ENCODE measurements at regions not wholly inside any gene's neighbourhood (a gene's known extent, or its start where the extent isn't known, plus 50 kb on each side); places are given as distances from the start of the nearest gene placed in this dataset.
A peak's percentile ranks its signal among the peaks of the same experiment; 100 is the strongest.
"Not testable (repeated sequence)": the region's sequence is repeated elsewhere in the genome, so short reads cannot be mapped to it uniquely, and the experiment has no call there.

- DNase-seq: peak; percentile 21 to 23
Observed at GRCh38 chr4:60865273-60865672, 334.9 kb upstream of the ADGRL3 start.

GRCh38 chr4:60868232-60868960 lies 331.7 kb upstream of the ADGRL3 start:
- DNase-seq: no peak

GRCh38 chr4:60879135-60879701 lies 320.9 kb upstream of the ADGRL3 start:
- DNase-seq: no peak

GRCh38 chr4:60884587-60884986 lies 315.5 kb upstream of the ADGRL3 start:
- no peak for DNase-seq

GRCh38 chr4:60885011-60885410 lies 315.1 kb upstream of the ADGRL3 start:
- no peak for DNase-seq

GRCh38 chr4:60890743-60891142 lies 309.4 kb upstream of the ADGRL3 start:
- DNase-seq: no peak

GRCh38 chr4:60891947-60892346 lies 308.2 kb upstream of the ADGRL3 start:
- DNase-seq: no peak

- no peak for DNase-seq
Observed at GRCh38 chr4:60897415-60897814, 302.7 kb upstream of the ADGRL3 start.

GRCh38 chr4:60905162-60905561 lies 295.0 kb upstream of the ADGRL3 start:
- no peak for DNase-seq

GRCh38 chr4:60911127-60911526 lies 289.0 kb upstream of the ADGRL3 start:
- no peak for DNase-seq

GRCh38 chr4:60913002-60913401 lies 287.1 kb upstream of the ADGRL3 start:
- DNase-seq: peak; percentile 16 to 29

GRCh38 chr4:60913671-60914070 lies 286.5 kb upstream of the ADGRL3 start:
- peak in 1 of 2 donors; percentile 2 for DNase-seq

GRCh38 chr4:60921735-60922134 lies 278.4 kb upstream of the ADGRL3 start:
- not testable (repeated sequence) for DNase-seq

- no peak for DNase-seq
Observed at GRCh38 chr4:60923075-60923474, 277.1 kb upstream of the ADGRL3 start.

- no peak for DNase-seq
Observed at GRCh38 chr4:60926624-60927023, 273.5 kb upstream of the ADGRL3 start.

- DNase-seq: no peak
Observed at GRCh38 chr4:60930866-60931265, 269.3 kb upstream of the ADGRL3 start.

- no peak for DNase-seq
Observed at GRCh38 chr4:60934566-60935295, 265.4 kb upstream of the ADGRL3 start.

GRCh38 chr4:60938181-60938580 lies 261.9 kb upstream of the ADGRL3 start:
- DNase-seq: no peak

GRCh38 chr4:60938621-60939020 lies 261.5 kb upstream of the ADGRL3 start:
- no peak for DNase-seq

- peak; percentile 2 to 6 for DNase-seq
Observed at GRCh38 chr4:60944060-60944459, 256.1 kb upstream of the ADGRL3 start.

GRCh38 chr4:60945641-60946040 lies 254.5 kb upstream of the ADGRL3 start:
- no peak for DNase-seq

- no peak for DNase-seq
Observed at GRCh38 chr4:60948008-60948407, 252.1 kb upstream of the ADGRL3 start.

GRCh38 chr4:60952921-60953320 lies 247.2 kb upstream of the ADGRL3 start:
- no peak for DNase-seq
